IMR-90 (cell line): ENCODE measurements at regions not wholly inside any gene's neighbourhood (a gene's known extent, or its start where the extent isn't known, plus 50 kb on each side); places are given as distances from the start of the nearest gene placed in this dataset.

Source experiments
- CHD1 ChIP-seq: IDR thresholded peaks from 2 replicates; pipeline ENCODE4 v1.6.1; 2012; ENCODE audit warnings: low read depth, low read length, improper control_type of control experiment
- MAZ ChIP-seq: IDR thresholded peaks from 2 replicates; pipeline ENCODE4 v1.6.1; 2012; ENCODE audit warnings: low read depth, mild to moderate bottlenecking, low read length, improper control_type of control experiment, moderate library complexity, borderline replicate concordance
- POLR2A ChIP-seq: IDR thresholded peaks from 2 replicates; pipeline ENCODE4 v1.6.1; 2012; ENCODE audit warnings: mild to moderate bottlenecking, low read depth, low read length

GRCh38 chr18:5625076-5625475, 81.3 kb upstream of the EPB41L3 start:
- TF ChIP-seq CHD1 (no peak), POLR2A (no peak), MAZ (no peak)
